ENCODE measurements at regions not wholly inside any gene's neighbourhood (a gene's known extent, or its start where the extent isn't known, plus 50 kb on each side); places are given as distances from the start of the nearest gene placed in this dataset.

DNA sequence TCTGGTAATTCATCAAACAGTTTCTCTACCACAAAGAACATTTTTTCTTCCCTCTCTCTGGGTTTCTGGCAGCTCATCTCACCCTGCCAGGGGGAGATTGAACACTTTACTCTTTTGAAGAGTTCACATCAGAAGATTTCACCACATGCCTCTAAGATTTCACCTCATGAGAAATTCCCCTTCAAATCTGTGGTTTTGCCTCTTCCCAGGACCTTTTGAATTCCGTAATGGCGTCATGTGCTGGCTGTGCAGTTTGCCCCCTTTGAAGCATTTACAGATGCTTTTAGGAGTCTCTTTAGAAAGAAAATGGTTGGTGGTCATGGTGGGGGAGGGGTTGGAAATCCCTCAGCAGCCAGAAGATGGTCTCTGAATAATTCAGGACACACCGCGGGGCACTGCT, 486.1 kb downstream of the QKI start:
- H3K36me3 ChIP-seq = no peaks in the 10 kb centered on the region
- intact Hi-C loops (cut with micrococcal nuclease) = no loop called here
- no peaks in the 10 kb centered on the region for H3K27me3 ChIP-seq (ENCODE audit: low read depth)
- TF ChIP-seq CTCF (IDR thresholded peaks at IDR 0.05; ENCODE audit: borderline replicate concordance) = no peak
- no peak for DNase-seq
- no peaks in the 10 kb centered on the region for H3K4me1 ChIP-seq
- H3K4me3 ChIP-seq = no peak overlapping the region
- H3K9me3 ChIP-seq (replicated peaks) = no peaks in the 10 kb centered on the region
- H3K27ac ChIP-seq (replicated peaks) = no peak overlapping the region

- no peak overlapping the region for H3K4me3 ChIP-seq
- H3K4me1 ChIP-seq = no peaks in the 10 kb centered on the region
- H3K36me3 ChIP-seq = no peaks in the 10 kb centered on the region
- DNase-seq = no peak
- no peak overlapping the region for H3K27ac ChIP-seq (replicated peaks)
- no peaks in the 10 kb centered on the region for H3K27me3 ChIP-seq (ENCODE audit: low read depth)
- TF ChIP-seq CTCF (IDR thresholded peaks at IDR 0.05; ENCODE audit: borderline replicate concordance) = no peak
- intact Hi-C loops (cut with micrococcal nuclease) = no loop called here
- H3K9me3 ChIP-seq (replicated peaks) = no peaks in the 10 kb centered on the region
Observed at GRCh38 chr6:163897669-163898068, 483.2 kb downstream of the QKI start.

DNA sequence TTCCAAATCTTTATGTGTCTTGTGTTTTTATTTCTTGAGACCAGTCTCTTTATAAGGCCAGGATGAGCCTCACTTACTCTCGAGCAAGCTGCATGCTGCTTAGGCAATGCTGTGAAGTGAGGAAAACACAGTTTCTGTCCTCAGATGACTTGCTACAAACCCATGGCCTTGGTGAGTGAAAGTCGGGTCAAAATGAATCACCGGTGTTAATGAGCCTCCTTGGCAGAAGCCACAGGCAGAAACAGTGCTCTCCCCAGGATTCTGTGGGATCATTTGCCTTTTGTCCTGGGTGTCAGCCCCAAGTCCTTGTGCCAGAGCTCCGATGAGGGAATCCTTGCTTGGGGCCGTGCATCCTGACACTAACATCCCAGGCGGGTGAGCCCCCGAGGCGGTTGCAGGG, 482.5 kb downstream of the QKI start:
- Histone ChIP-seq H3K36me3 (no peaks in the 10 kb centered on the region), H3K4me3 (no peak overlapping the region), H3K27me3 (ENCODE audit: low read depth) (no peaks in the 10 kb centered on the region), H3K27ac (replicated peaks) (no peak overlapping the region), H3K4me1 (no peaks in the 10 kb centered on the region), H3K9me3 (replicated peaks) (no peaks in the 10 kb centered on the region)
- intact Hi-C loops (cut with micrococcal nuclease) = no loop called here
- no peak for DNase-seq
- no peak for TF ChIP-seq CTCF (IDR thresholded peaks at IDR 0.05; ENCODE audit: borderline replicate concordance)

DNA sequence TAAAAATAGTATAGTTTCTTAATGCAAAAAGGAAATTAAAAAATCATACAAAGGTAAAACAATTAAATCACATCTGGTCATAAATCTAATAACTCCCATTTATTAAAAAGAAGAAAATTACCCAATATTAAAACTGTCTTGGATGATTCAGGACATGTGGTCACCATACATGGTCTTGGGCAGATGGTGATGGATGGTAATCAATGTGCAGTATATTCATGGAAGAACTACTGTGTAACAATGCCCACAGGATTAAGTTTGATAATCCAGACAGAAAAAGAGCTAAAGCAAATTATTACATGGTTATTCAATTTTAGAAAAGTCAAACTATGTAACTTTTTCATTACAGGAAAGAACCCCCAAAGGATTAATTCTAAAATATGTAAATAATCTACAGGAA, 480.6 kb downstream of the QKI start:
- intact Hi-C loops (cut with micrococcal nuclease) = no loop called here
- H3K27ac ChIP-seq (replicated peaks) = no peak overlapping the region
- no peaks in the 10 kb centered on the region for H3K27me3 ChIP-seq (ENCODE audit: low read depth)
- no peak overlapping the region for H3K4me3 ChIP-seq
- no peaks in the 10 kb centered on the region for H3K4me1 ChIP-seq
- no peaks in the 10 kb centered on the region for H3K9me3 ChIP-seq (replicated peaks)
- DNase-seq = no peak
- no peaks in the 10 kb centered on the region for H3K36me3 ChIP-seq
- TF ChIP-seq CTCF (IDR thresholded peaks at IDR 0.05; ENCODE audit: borderline replicate concordance) = no peak

DNA sequence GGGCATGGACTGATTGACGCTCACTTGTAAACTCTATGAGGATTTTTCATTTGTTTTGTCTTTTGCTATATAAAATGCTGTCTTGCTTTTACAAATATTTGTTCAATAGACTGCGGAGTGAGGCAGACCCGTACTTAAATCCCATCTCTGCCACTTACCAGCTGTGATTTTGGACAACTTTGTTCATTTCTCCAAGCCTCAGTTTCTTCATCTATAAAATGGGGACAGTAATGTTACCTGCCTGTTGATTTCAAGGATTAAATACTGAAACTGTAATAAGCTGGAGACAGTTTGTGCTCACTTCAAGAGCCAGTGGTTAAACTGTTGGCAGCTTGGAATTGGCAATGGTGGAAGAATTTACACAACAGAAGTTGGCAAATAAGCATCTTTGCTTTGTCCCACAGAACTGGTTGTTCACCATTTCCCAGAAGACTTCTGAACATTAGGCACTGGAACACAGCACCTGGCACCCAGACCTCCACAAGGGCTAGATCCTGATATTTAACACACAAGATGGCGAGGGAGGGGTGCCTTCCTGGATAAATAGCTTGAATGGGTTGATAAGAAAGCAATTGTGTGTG, 479.2 kb downstream of the QKI start:
- no peak for TF ChIP-seq CTCF (IDR thresholded peaks at IDR 0.05; ENCODE audit: borderline replicate concordance)
- Histone ChIP-seq H3K27ac (replicated peaks) (no peak overlapping the region), H3K27me3 (ENCODE audit: low read depth) (no peaks in the 10 kb centered on the region), H3K9me3 (replicated peaks) (peaks cover 4% of the 10 kb centered on the region), H3K4me3 (no peak overlapping the region), H3K36me3 (no peaks in the 10 kb centered on the region), H3K4me1 (no peaks in the 10 kb centered on the region)
- intact Hi-C loops (cut with micrococcal nuclease) = no loop called here
- no peak for DNase-seq

Measured in left ventricle myocardium inferior (tissue), 1 donor.